Right lobe of liver (tissue), 4 donors: ENCODE measurements at regions not wholly inside any gene's neighbourhood (a gene's known extent, or its start where the extent isn't known, plus 50 kb on each side); places are given as distances from the start of the nearest gene placed in this dataset.

Source experiments
- POLR2A ChIP-seq: fragments of 450-650 bp; IDR thresholded peaks from one replicate; pipeline ENCODE4 v1.6.1; 2017; ENCODE audit warnings: antibody characterized with exemption, mild to moderate bottlenecking
- TF ChIP-seq, protein P1 (sequence below), 4 donors: fragments of 200-600 bp in 3 of 4; fragments of 450-650 bp in 1 of 4; IDR thresholded peaks; one replicate each; pipeline versions ENCODE4 v1.5.1 to v1.8.0; 2016 to 2022; ENCODE audit warnings: antibody characterized with exemption in 4 of 4, mild to moderate bottlenecking in 2 of 4
- donor health status: DM: no; HTN: no; CAD: no.
- donor health status: DM: no; HTN: no; CAD: no.
- donor health status: DM: no; HTN: yes; CAD: no.

DNA sequence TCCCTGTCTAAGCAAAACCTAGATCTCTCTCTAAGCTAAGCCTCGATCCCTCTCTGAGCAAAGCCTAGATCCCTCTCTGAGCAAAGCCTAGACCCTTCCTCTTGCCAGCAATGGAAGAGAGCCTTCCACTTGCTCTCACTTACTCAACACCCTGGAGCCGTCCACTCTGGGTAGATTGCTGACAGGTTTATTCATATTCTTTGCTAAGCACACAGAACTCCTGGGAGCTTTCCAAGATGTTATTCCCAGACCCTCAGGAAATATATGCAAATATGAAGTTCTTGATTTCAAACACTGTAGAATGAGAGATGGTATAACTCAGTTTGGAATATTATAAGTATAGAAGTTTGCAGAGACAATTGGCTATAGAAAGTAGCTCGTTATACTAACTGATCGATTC lies 503.8 kb upstream of the CELF2 start:
- TF ChIP-seq, protein P1, sequence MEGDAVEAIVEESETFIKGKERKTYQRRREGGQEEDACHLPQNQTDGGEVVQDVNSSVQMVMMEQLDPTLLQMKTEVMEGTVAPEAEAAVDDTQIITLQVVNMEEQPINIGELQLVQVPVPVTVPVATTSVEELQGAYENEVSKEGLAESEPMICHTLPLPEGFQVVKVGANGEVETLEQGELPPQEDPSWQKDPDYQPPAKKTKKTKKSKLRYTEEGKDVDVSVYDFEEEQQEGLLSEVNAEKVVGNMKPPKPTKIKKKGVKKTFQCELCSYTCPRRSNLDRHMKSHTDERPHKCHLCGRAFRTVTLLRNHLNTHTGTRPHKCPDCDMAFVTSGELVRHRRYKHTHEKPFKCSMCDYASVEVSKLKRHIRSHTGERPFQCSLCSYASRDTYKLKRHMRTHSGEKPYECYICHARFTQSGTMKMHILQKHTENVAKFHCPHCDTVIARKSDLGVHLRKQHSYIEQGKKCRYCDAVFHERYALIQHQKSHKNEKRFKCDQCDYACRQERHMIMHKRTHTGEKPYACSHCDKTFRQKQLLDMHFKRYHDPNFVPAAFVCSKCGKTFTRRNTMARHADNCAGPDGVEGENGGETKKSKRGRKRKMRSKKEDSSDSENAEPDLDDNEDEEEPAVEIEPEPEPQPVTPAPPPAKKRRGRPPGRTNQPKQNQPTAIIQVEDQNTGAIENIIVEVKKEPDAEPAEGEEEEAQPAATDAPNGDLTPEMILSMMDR (IDR thresholded peaks at IDR 0.05): no peak
- no peak for TF ChIP-seq POLR2A
